WTC11 (cell line): ENCODE measurements at regions not wholly inside any gene's neighbourhood (a gene's known extent, or its start where the extent isn't known, plus 50 kb on each side); places are given as distances from the start of the nearest gene placed in this dataset.

Experiments used
- ATAC-seq: fragments of 200-7000 bp; cut with Tn5 transposase; 2 replicates; pipeline ENCODE4 v1.10.0; 2021; ENCODE audit warnings: mild to moderate bottlenecking, moderate library complexity
- CTCF ChIA-PET: fragments of 300-600 bp; sonication (Branson Sonifier 250); formaldehyde crosslinking; loops from one replicate; lab custom pipeline; 2021; ENCODE audit warnings: antibody characterized with exemption; lab: Charles Lee
- POLR2A ChIA-PET: fragments of 350-600 bp; sonication (Branson Sonifier 250); formaldehyde crosslinking; loops from one replicate; lab custom pipeline; 2021; ENCODE audit warnings: antibody characterized with exemption; lab: Charles Lee
- DNase-seq: peaks from one replicate; pipeline ENCODE4 v3.0.0; 2021; ENCODE audit warnings: low spot score
- H3K27ac Mint-ChIP-seq: 2 replicates; pipeline ENCODE4 v1.8.0; 2021; ENCODE audit warnings: mixed read lengths
- H3K27me3 Mint-ChIP-seq: 2 replicates; pipeline ENCODE4 v1.8.0; 2021; ENCODE audit warnings: low read depth, mild to moderate bottlenecking, moderate library complexity, mixed read lengths
- H3K36me3 Mint-ChIP-seq: 2 replicates; pipeline ENCODE4 v1.8.0; 2021; ENCODE audit warnings: mixed read lengths
- H3K4me1 Mint-ChIP-seq: 2 replicates; pipeline ENCODE4 v1.8.0; 2022; ENCODE audit warnings: mixed read lengths
- H3K4me3 Mint-ChIP-seq: 2 replicates; pipeline ENCODE4 v1.8.0; 2021; ENCODE audit warnings: mild to moderate bottlenecking, moderate library complexity, mixed read lengths
- H3K9me3 Mint-ChIP-seq: 2 replicates; pipeline ENCODE4 v1.8.0; 2021; ENCODE audit warnings: mixed read lengths
- CREB1 ChIP-seq: sonication (generic); formaldehyde crosslinking; IDR thresholded peaks from 2 replicates; pipeline ENCODE4 v1.8.0; 2023; ENCODE audit warnings: mild to moderate bottlenecking, missing genetic modification reagents
- NFYB ChIP-seq: sonication (generic); formaldehyde crosslinking; conservative IDR thresholded peaks from 2 replicates; pipeline ENCODE4 v1.8.0; 2022; ENCODE audit warnings: low read depth, missing genetic modification reagents
- NR2C2 ChIP-seq: sonication (generic); formaldehyde crosslinking; IDR thresholded peaks from 2 replicates; pipeline ENCODE4 v1.8.0; 2022; ENCODE audit warnings: mild to moderate bottlenecking, missing genetic modification reagents
- SMAD4 ChIP-seq: sonication (generic); formaldehyde crosslinking; IDR thresholded peaks from 2 replicates; pipeline ENCODE4 v1.8.0; 2022; ENCODE audit warnings: mild to moderate bottlenecking, missing genetic modification reagents
- TCF7 ChIP-seq: sonication (generic); formaldehyde crosslinking; IDR thresholded peaks from 2 replicates; pipeline ENCODE4 v1.8.0; 2022; ENCODE audit warnings: mild to moderate bottlenecking, low read depth, missing genetic modification reagents, moderate library complexity
- ZNF263 ChIP-seq: sonication (generic); formaldehyde crosslinking; IDR thresholded peaks from 2 replicates; pipeline ENCODE4 v1.8.1; 2022; ENCODE audit warnings: low read depth, mild to moderate bottlenecking, moderate library complexity, missing genetic modification reagents
- ZNF396 ChIP-seq: fragments of 250-450 bp; sonication (Bioruptor Pico); IDR thresholded peaks from 2 replicates; pipeline ENCODE4 v1.8.0; 2021; ENCODE audit warnings: mild to moderate bottlenecking, moderate library complexity, borderline replicate concordance
- TF ChIP-seq, protein P1 (sequence below): sonication (generic); formaldehyde crosslinking; IDR thresholded peaks from 2 replicates; pipeline ENCODE4 v1.8.0; 2022; ENCODE audit warnings: missing genetic modification reagents
- TF ChIP-seq, protein P2 (sequence below): sonication (generic); formaldehyde crosslinking; IDR thresholded peaks from 2 replicates; pipeline ENCODE4 v1.8.0; 2023; ENCODE audit warnings: missing genetic modification reagents, mild to moderate bottlenecking, borderline replicate concordance
- TF ChIP-seq, protein P3 (sequence below): sonication (generic); formaldehyde crosslinking; IDR thresholded peaks from 2 replicates; pipeline ENCODE4 v1.8.0; 2023; ENCODE audit warnings: mild to moderate bottlenecking, missing genetic modification reagents
- TF ChIP-seq, protein P4 (sequence below): sonication (generic); formaldehyde crosslinking; IDR thresholded peaks from 2 replicates; pipeline ENCODE4 v1.8.0; 2022; ENCODE audit warnings: mild to moderate bottlenecking, missing genetic modification reagents
- TF ChIP-seq, protein P5 (sequence below): sonication (generic); formaldehyde crosslinking; IDR thresholded peaks from 2 replicates; pipeline ENCODE4 v1.8.1; 2022; ENCODE audit warnings: low read depth, mild to moderate bottlenecking, moderate library complexity, missing genetic modification reagents, borderline replicate concordance
- TF ChIP-seq, protein P6 (sequence below): sonication (generic); formaldehyde crosslinking; IDR thresholded peaks from 2 replicates; pipeline ENCODE4 v1.8.0; 2022; ENCODE audit warnings: mild to moderate bottlenecking, missing genetic modification reagents
- TF ChIP-seq, protein P7 (sequence below): sonication (generic); formaldehyde crosslinking; IDR thresholded peaks from 2 replicates; pipeline ENCODE4 v1.8.1; 2022; ENCODE audit warnings: mild to moderate bottlenecking, moderate library complexity, missing genetic modification reagents
- TF ChIP-seq, protein P8 (sequence below): sonication (generic); formaldehyde crosslinking; IDR thresholded peaks from 2 replicates; pipeline ENCODE4 v1.8.1; 2022; ENCODE audit warnings: low read depth, missing genetic modification reagents, borderline replicate concordance

DNA sequence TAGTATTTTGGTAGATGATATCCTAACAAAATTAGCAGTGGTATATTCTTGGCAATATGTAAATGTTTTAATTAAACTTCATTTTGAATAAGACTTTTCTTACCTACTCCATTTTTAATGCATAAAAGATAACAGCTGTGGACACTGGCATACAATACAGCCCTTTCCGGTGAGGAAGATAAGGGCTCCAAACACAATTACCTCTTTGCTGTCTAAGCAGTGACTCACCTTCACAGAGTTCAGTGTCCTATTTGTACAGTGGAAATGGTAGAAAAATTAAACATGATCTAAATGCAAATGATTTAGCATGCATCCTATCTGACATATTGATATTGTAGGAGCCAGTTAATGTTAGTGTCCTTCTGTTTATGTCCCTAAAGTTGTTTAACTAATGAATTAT lies 969.4 kb downstream of the PLOD2 start:
- H3K36me3 Mint-ChIP-seq = no peaks in the 10 kb centered on the region
- no peak overlapping the region for H3K27ac Mint-ChIP-seq
- H3K27me3 Mint-ChIP-seq = no peaks in the 10 kb centered on the region
- ChIA-PET CTCF (no interaction called here), POLR2A (no interaction called here)
- ATAC-seq (no peak), DNase-seq (no peak)
- H3K4me3 Mint-ChIP-seq = no peak overlapping the region
- H3K9me3 Mint-ChIP-seq = peaks cover under 1% of the 10 kb centered on the region; the same call in 1 of the 2 replicates
- peaks cover 13% of the 10 kb centered on the region for H3K4me1 Mint-ChIP-seq
- TF ChIP-seq CREB1 (CRISPR knock-in tag) = no peak
- TF ChIP-seq, protein P1, sequence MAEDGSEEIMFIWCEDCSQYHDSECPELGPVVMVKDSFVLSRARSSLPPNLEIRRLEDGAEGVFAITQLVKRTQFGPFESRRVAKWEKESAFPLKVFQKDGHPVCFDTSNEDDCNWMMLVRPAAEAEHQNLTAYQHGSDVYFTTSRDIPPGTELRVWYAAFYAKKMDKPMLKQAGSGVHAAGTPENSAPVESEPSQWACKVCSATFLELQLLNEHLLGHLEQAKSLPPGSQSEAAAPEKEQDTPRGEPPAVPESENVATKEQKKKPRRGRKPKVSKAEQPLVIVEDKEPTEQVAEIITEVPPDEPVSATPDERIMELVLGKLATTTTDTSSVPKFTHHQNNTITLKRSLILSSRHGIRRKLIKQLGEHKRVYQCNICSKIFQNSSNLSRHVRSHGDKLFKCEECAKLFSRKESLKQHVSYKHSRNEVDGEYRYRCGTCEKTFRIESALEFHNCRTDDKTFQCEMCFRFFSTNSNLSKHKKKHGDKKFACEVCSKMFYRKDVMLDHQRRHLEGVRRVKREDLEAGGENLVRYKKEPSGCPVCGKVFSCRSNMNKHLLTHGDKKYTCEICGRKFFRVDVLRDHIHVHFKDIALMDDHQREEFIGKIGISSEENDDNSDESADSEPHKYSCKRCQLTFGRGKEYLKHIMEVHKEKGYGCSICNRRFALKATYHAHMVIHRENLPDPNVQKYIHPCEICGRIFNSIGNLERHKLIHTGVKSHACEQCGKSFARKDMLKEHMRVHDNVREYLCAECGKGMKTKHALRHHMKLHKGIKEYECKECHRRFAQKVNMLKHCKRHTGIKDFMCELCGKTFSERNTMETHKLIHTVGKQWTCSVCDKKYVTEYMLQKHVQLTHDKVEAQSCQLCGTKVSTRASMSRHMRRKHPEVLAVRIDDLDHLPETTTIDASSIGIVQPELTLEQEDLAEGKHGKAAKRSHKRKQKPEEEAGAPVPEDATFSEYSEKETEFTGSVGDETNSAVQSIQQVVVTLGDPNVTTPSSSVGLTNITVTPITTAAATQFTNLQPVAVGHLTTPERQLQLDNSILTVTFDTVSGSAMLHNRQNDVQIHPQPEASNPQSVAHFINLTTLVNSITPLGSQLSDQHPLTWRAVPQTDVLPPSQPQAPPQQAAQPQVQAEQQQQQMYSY (CRISPR knock-in tag) = no peak
- TF ChIP-seq, protein P2, sequence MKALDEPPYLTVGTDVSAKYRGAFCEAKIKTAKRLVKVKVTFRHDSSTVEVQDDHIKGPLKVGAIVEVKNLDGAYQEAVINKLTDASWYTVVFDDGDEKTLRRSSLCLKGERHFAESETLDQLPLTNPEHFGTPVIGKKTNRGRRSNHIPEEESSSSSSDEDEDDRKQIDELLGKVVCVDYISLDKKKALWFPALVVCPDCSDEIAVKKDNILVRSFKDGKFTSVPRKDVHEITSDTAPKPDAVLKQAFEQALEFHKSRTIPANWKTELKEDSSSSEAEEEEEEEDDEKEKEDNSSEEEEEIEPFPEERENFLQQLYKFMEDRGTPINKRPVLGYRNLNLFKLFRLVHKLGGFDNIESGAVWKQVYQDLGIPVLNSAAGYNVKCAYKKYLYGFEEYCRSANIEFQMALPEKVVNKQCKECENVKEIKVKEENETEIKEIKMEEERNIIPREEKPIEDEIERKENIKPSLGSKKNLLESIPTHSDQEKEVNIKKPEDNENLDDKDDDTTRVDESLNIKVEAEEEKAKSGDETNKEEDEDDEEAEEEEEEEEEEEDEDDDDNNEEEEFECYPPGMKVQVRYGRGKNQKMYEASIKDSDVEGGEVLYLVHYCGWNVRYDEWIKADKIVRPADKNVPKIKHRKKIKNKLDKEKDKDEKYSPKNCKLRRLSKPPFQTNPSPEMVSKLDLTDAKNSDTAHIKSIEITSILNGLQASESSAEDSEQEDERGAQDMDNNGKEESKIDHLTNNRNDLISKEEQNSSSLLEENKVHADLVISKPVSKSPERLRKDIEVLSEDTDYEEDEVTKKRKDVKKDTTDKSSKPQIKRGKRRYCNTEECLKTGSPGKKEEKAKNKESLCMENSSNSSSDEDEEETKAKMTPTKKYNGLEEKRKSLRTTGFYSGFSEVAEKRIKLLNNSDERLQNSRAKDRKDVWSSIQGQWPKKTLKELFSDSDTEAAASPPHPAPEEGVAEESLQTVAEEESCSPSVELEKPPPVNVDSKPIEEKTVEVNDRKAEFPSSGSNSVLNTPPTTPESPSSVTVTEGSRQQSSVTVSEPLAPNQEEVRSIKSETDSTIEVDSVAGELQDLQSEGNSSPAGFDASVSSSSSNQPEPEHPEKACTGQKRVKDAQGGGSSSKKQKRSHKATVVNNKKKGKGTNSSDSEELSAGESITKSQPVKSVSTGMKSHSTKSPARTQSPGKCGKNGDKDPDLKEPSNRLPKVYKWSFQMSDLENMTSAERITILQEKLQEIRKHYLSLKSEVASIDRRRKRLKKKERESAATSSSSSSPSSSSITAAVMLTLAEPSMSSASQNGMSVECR (CRISPR knock-in tag) = no peak
- TF ChIP-seq ZNF396 (CRISPR knock-in tag) = no peak
- TF ChIP-seq ZNF263 = no peak
- TF ChIP-seq SMAD4 (CRISPR knock-in tag) = no peak
- TF ChIP-seq, protein P3, sequence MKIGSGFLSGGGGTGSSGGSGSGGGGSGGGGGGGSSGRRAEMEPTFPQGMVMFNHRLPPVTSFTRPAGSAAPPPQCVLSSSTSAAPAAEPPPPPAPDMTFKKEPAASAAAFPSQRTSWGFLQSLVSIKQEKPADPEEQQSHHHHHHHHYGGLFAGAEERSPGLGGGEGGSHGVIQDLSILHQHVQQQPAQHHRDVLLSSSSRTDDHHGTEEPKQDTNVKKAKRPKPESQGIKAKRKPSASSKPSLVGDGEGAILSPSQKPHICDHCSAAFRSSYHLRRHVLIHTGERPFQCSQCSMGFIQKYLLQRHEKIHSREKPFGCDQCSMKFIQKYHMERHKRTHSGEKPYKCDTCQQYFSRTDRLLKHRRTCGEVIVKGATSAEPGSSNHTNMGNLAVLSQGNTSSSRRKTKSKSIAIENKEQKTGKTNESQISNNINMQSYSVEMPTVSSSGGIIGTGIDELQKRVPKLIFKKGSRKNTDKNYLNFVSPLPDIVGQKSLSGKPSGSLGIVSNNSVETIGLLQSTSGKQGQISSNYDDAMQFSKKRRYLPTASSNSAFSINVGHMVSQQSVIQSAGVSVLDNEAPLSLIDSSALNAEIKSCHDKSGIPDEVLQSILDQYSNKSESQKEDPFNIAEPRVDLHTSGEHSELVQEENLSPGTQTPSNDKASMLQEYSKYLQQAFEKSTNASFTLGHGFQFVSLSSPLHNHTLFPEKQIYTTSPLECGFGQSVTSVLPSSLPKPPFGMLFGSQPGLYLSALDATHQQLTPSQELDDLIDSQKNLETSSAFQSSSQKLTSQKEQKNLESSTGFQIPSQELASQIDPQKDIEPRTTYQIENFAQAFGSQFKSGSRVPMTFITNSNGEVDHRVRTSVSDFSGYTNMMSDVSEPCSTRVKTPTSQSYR (CRISPR knock-in tag) = no peak
- TF ChIP-seq, protein P4, sequence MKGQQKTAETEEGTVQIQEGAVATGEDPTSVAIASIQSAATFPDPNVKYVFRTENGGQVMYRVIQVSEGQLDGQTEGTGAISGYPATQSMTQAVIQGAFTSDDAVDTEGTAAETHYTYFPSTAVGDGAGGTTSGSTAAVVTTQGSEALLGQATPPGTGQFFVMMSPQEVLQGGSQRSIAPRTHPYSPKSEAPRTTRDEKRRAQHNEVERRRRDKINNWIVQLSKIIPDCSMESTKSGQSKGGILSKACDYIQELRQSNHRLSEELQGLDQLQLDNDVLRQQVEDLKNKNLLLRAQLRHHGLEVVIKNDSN (CRISPR knock-in tag) = no peak
- TF ChIP-seq, protein P5, sequence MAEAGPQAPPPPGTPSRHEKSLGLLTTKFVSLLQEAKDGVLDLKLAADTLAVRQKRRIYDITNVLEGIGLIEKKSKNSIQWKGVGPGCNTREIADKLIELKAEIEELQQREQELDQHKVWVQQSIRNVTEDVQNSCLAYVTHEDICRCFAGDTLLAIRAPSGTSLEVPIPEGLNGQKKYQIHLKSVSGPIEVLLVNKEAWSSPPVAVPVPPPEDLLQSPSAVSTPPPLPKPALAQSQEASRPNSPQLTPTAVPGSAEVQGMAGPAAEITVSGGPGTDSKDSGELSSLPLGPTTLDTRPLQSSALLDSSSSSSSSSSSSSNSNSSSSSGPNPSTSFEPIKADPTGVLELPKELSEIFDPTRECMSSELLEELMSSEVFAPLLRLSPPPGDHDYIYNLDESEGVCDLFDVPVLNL (CRISPR knock-in tag) = no peak
- TF ChIP-seq, protein P6, sequence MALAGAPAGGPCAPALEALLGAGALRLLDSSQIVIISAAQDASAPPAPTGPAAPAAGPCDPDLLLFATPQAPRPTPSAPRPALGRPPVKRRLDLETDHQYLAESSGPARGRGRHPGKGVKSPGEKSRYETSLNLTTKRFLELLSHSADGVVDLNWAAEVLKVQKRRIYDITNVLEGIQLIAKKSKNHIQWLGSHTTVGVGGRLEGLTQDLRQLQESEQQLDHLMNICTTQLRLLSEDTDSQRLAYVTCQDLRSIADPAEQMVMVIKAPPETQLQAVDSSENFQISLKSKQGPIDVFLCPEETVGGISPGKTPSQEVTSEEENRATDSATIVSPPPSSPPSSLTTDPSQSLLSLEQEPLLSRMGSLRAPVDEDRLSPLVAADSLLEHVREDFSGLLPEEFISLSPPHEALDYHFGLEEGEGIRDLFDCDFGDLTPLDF = no peak
- no peak for TF ChIP-seq NFYB (CRISPR knock-in tag)
- TF ChIP-seq NR2C2 (CRISPR knock-in tag) = no peak
- TF ChIP-seq, protein P7, sequence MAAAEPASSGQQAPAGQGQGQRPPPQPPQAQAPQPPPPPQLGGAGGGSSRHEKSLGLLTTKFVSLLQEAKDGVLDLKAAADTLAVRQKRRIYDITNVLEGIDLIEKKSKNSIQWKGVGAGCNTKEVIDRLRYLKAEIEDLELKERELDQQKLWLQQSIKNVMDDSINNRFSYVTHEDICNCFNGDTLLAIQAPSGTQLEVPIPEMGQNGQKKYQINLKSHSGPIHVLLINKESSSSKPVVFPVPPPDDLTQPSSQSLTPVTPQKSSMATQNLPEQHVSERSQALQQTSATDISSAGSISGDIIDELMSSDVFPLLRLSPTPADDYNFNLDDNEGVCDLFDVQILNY (CRISPR knock-in tag) = no peak
- TF ChIP-seq TCF7 (CRISPR knock-in tag) = no peak
- TF ChIP-seq, protein P8, sequence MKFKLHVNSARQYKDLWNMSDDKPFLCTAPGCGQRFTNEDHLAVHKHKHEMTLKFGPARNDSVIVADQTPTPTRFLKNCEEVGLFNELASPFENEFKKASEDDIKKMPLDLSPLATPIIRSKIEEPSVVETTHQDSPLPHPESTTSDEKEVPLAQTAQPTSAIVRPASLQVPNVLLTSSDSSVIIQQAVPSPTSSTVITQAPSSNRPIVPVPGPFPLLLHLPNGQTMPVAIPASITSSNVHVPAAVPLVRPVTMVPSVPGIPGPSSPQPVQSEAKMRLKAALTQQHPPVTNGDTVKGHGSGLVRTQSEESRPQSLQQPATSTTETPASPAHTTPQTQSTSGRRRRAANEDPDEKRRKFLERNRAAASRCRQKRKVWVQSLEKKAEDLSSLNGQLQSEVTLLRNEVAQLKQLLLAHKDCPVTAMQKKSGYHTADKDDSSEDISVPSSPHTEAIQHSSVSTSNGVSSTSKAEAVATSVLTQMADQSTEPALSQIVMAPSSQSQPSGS (CRISPR knock-in tag) = no peak
